ENCODE measurements at regions not wholly inside any gene's neighbourhood (a gene's known extent, or its start where the extent isn't known, plus 50 kb on each side); places are given as distances from the start of the nearest gene placed in this dataset.

- Histone ChIP-seq H3K9ac (ENCODE audit: insufficient read depth, low read length, poor library complexity, severe bottlenecking) (no peak overlapping the region), H3K36me3 (replicated peaks in 1 of 2; ENCODE audit: control insufficient read depth in 1 of 2, insufficient read depth in 2 of 2, low read length in 2 of 2) (no peaks in the 10 kb centered on the region), H3K9me3 (replicated peaks in 1 of 2; ENCODE audit: control insufficient read depth in 1 of 2, insufficient read depth in 1 of 2, low read length in 2 of 2) (peaks cover 0 to 6% of the 10 kb centered on the region in 2 donors), H3K4me1 (ENCODE audit: control insufficient read depth in 1 of 2, insufficient read depth in 2 of 2, low read length in 2 of 2) (no peaks in the 10 kb centered on the region), H3K4me3 (replicated peaks in 1 of 3; ENCODE audit: low read depth in 2 of 3, low read length in 3 of 3) (no peak overlapping the region), H4K20me1 (ENCODE audit: insufficient read depth, low read length) (no peaks in the 10 kb centered on the region), H3K27me3 (ENCODE audit: control insufficient read depth in 2 of 2, insufficient read depth in 2 of 2, low read length in 2 of 2) (no peaks in the 10 kb centered on the region), H2AFZ (ENCODE audit: insufficient read depth, low read depth, low read length, poor library complexity, severe bottlenecking) (no peak overlapping the region), H3K4me2 (replicated peaks; ENCODE audit: extremely low read depth, low read length, poor library complexity, severe bottlenecking) (no peak overlapping the region), H3K27ac (ENCODE audit: low read depth in 1 of 2, low read length in 2 of 2) (no peak overlapping the region), H3K79me2 (ENCODE audit: insufficient read depth, low read length) (no peaks in the 10 kb centered on the region)
- Mint-ChIP-seq H3K27ac (no peak overlapping the region), H3K9me3 (peaks cover 0 to 10% (median 4%) of the 10 kb centered on the region in 7 donors), H3K4me3 (no peak overlapping the region), H3K27me3 (ENCODE audit: low read depth in 3 of 3) (peaks cover 0 to 2% (median 0%) of the 10 kb centered on the region in 3 donors), H3K4me1 (no peaks in the 10 kb centered on the region), H3K36me3 (no peaks in the 10 kb centered on the region)
- TF ChIP-seq CTCF (IDR thresholded peaks at IDR 0.05), result no peak
- DNase-seq, result no peak
- 100% methylated on average over 2 of the region's 7 CpGs for WGBS (ENCODE audit: insufficient coverage)
- intact Hi-C loops (cut with micrococcal nuclease), result no loop called here
These were observed 108.0 kb upstream of the BRINP1 start for GRCh38 chr9:119477197-119477596.

GRCh38 chr9:119458068-119458467 lies 88.8 kb upstream of the BRINP1 start:
- Histone ChIP-seq H3K79me2 (ENCODE audit: insufficient read depth, low read length) (no peaks in the 10 kb centered on the region), H3K4me3 (replicated peaks in 1 of 3; ENCODE audit: low read depth in 2 of 3, low read length in 3 of 3) (no peak overlapping the region), H4K20me1 (ENCODE audit: insufficient read depth, low read length) (no peaks in the 10 kb centered on the region), H3K27ac (ENCODE audit: low read depth in 1 of 2, low read length in 2 of 2) (no peak overlapping the region), H3K9me3 (replicated peaks in 1 of 2; ENCODE audit: control insufficient read depth in 1 of 2, insufficient read depth in 1 of 2, low read length in 2 of 2) (peaks cover 0 to 3% of the 10 kb centered on the region in 2 donors), H2AFZ (ENCODE audit: insufficient read depth, low read depth, low read length, poor library complexity, severe bottlenecking) (no peak overlapping the region), H3K27me3 (ENCODE audit: control insufficient read depth in 2 of 2, insufficient read depth in 2 of 2, low read length in 2 of 2) (no peaks in the 10 kb centered on the region), H3K36me3 (replicated peaks in 1 of 2; ENCODE audit: control insufficient read depth in 1 of 2, insufficient read depth in 2 of 2, low read length in 2 of 2) (no peaks in the 10 kb centered on the region), H3K9ac (ENCODE audit: insufficient read depth, low read length, poor library complexity, severe bottlenecking) (no peak overlapping the region), H3K4me2 (replicated peaks; ENCODE audit: extremely low read depth, low read length, poor library complexity, severe bottlenecking) (no peak overlapping the region), H3K4me1 (ENCODE audit: control insufficient read depth in 1 of 2, insufficient read depth in 2 of 2, low read length in 2 of 2) (no peaks in the 10 kb centered on the region)
- Mint-ChIP-seq H3K9me3 (peaks cover 0 to 6% (median 2%) of the 10 kb centered on the region in 7 donors), H3K27ac (no peak overlapping the region), H3K4me3 (no peak overlapping the region), H3K4me1 (no peaks in the 10 kb centered on the region), H3K27me3 (ENCODE audit: low read depth in 3 of 3) (peaks cover 0 to 3% (median 0%) of the 10 kb centered on the region in 3 donors), H3K36me3 (no peaks in the 10 kb centered on the region)
- DNase-seq, result no peak
- no peak for TF ChIP-seq CTCF (IDR thresholded peaks at IDR 0.05)
- no CpG with 5 or more reads among the region's 3 CpGs for WGBS (ENCODE audit: insufficient coverage)
- intact Hi-C loops (cut with micrococcal nuclease), result no loop called here

Measured in CD14-positive monocyte (primary cell).